ENCODE measurements at regions not wholly inside any gene's neighbourhood (a gene's known extent, or its start where the extent isn't known, plus 50 kb on each side); places are given as distances from the start of the nearest gene placed in this dataset.
A peak's percentile ranks its signal among the peaks of the same experiment; 100 is the strongest.
"Not testable (repeated sequence)": the region's sequence is repeated elsewhere in the genome, so short reads cannot be mapped to it uniquely, and the experiment has no call there.

DNA sequence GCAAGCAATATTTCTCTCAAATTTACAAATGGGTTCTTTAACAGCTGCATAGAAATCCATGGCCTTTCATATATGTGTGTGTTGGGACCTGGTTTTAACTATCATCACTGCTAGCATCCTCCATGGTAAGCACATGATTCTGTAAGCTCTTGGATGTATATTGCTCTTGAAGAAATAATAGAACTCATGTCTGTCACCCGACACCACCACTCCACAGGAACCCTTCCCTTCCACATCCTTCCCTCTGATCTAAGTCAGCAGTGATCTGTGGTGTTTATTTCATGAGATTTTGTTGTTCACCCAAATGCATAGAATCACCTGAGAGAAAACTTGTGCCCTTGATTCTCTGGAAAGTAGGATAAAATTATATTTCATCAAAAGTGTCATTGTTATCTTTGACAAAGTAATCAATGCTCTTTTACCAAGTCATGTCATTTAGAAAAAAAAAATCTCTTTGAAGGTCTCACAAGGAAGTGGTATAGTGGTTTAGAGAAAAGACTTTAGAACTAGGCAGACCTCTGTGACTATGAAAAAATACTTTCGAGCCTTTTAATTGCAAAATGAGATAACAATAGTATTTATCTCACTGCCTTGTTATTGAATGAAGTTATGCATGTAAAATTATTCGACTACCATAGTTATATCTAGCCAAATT is 649.8 kb upstream of the SLC35B3 start:
- in situ Hi-C loops (cut with HindIII; ENCODE audit: low pct_unique_long_range_greater_than_20kb, low sequenced_read_pairs), result no loop called here
- DNase-seq (ENCODE audit: low read depth), result no peak

DNA sequence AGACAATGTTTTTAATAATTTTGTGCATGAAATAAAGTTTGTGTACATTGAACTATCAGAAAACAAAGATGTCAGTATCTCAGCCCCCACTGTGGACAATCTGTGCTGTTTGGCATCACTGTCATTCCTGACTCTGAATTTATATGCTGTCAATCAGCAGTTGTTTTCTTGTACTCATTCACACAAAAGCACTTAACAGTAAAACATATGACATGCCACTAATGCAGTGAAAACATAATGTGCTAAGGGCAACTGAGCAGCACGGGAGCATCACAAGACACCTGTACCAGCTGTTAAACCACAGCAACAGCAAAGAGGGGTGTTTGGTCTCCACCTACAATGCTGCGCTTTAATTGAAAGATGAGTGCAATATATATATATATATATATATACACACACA is 647.8 kb upstream of the SLC35B3 start:
- in situ Hi-C loops (cut with HindIII; ENCODE audit: low pct_unique_long_range_greater_than_20kb, low sequenced_read_pairs), result no loop called here
- DNase-seq (ENCODE audit: low read depth), result no peak

DNA sequence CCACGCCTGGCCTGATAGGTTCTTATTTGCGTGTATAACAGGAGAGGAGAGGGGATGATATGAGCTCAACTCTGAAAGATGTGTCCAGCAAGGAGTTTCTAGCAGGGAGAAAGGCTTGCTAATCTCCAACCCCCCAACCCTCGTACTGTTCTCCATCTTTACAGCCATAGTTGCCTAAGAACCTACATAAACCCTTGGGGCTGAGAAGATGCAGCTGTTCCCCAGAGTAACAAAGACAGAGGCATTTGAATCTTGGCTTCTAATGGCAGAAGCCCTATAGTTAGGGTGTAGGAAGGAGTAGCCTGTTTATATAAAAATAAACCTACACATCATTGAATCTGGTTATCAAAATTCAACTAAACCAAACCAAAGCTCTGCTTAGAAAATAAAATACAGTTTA is 631.4 kb upstream of the SLC35B3 start:
- in situ Hi-C loops (cut with HindIII; ENCODE audit: low pct_unique_long_range_greater_than_20kb, low sequenced_read_pairs), result no loop called here
- no peak for DNase-seq (ENCODE audit: low read depth)

DNA sequence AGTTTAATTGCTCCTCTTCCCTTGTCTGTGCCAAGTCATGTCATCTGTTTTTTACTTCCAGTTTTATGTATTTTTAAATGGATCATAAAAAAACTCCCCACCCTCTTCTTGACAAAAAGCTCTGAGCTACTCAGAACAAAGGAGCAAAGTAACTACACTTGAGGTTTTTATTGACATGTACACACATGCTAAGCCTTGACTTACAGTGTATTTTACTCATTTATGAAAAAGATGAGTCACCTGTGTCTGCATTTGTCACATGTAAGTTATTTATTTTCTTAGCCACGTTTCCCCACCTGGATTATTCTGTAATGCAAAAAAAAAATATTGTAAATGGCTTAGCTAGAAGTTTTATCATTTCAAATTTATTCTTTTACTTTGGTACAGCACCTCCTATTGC is 628.8 kb upstream of the SLC35B3 start:
- no peak for DNase-seq (ENCODE audit: low read depth)
- in situ Hi-C loops (cut with HindIII; ENCODE audit: low pct_unique_long_range_greater_than_20kb, low sequenced_read_pairs), result no loop called here

DNA sequence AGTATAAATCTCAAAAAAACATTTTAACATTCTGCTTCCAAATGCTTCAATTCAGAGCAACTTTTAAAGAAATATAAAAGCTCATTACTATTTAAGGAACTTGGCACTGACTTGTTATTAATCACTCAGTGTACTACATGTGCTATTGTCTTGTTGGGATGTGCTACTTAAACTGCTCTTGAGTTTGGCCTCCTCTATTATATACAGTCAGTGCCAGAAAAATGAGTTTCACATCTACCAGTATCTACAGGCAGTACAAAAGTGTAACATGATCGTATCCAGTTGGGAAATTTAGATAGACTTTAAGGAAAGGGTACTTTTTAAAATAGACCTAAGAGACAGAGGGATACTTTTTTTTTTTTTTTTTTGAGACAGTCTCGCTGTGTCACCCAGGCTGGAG is 627.3 kb upstream of the SLC35B3 start:
- in situ Hi-C loops (cut with HindIII; ENCODE audit: low pct_unique_long_range_greater_than_20kb, low sequenced_read_pairs), result no loop called here
- no peak for DNase-seq (ENCODE audit: low read depth)

DNA sequence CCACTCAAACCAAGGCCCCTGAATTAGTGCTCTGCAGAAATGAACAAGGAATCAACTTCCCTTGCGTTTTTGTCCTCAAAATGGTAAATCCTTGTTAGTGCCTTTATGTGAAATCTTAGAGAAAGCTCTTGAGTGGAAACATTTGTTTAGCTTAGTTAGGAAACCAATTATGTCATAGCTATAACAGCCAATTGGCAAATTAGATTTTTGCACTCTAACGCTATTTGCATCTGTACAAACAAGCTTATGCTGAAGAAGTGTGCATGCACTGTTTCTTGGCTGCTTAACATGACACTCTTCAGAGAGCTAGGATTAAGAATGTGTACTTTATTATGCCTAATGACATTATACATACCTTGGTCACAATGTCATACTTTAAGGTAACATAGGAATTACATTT is 622.6 kb upstream of the SLC35B3 start:
- in situ Hi-C loops (cut with HindIII; ENCODE audit: low pct_unique_long_range_greater_than_20kb, low sequenced_read_pairs), result no loop called here
- no peak for DNase-seq (ENCODE audit: low read depth)

DNA sequence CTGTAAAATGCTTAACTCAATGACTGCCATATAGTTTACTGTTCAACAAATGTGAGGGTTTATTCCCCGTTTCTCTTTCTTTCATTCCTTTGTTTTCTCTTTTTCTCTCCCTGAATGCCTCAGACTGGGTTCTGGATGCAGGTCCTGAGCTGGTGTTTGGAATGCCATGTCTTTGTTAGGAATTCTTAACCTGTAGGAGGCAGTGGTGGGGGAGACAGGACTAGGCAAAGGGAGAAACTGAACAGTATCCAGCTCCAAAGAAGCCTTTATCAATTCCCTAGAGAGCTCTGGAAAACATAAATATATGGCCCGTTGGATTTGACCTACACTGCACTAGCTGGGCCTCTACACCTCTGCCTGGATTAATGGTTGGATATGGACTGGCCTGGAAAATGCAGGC is 621.2 kb upstream of the SLC35B3 start:
- no peak for DNase-seq (ENCODE audit: low read depth)
- in situ Hi-C loops (cut with HindIII; ENCODE audit: low pct_unique_long_range_greater_than_20kb, low sequenced_read_pairs), result no loop called here

DNA sequence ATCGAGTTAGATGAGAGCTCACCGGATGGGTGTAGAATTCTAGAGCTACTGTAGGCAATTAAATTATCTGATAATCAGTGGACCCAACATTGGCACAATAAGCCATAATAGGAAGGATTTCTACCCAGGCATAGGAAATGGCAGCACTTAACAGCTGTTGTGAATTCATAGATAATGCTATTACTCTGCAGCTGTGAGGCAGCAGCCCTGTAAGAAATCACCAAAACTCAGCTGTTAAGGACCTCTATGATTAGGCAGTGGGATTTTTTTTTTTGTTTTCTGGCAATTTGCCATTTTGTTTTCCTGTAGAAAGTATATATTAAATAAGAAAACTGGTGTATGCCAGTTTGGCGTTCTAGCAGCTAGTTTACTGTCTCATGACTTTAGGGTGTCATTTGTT is 609.1 kb upstream of the SLC35B3 start:
- no peak for DNase-seq (ENCODE audit: low read depth)
- in situ Hi-C loops (cut with HindIII; ENCODE audit: low pct_unique_long_range_greater_than_20kb, low sequenced_read_pairs), result no loop called here

DNA sequence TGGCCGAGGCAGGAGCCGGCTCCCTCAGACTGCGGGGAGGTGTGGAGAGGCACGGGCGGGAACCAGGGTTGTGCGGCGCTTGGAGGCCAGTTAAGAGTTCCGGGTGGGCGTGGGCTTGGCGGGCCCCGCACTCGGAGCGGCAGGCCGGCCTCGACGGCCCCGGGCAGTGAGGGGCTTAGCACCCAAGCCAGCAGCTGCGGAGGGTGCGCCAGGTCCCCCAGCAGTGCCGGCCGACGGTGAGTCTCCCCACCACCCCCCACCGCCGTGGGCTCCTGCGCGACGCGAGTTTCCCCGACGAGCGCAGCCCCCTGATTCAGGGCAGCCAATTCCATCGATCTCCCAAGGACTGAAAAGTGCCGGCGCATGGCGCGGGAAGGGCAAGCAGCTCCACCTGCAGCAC is 605.4 kb upstream of the SLC35B3 start:
- no peak for DNase-seq (ENCODE audit: low read depth)

DNA sequence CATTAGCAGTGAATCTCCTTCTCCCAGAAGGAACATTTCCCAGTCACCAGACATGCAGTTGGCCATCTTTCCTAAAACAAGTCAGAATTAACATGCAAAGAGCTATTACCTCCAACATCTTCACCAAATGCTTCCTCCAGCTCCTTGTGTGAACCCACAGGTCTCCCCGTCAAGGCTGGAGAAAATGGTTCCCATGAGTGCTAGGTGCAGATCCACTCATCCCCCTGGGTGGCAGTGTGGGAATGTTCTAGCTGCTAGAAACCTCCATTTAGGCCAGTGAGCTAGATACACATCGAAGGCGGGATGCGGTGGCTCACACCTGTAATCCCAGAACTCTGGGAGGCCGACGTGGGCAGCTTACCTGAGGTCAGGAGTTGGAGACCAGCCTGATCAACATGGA is 603.9 kb upstream of the SLC35B3 start:
- in situ Hi-C loops (cut with HindIII; ENCODE audit: low pct_unique_long_range_greater_than_20kb, low sequenced_read_pairs), result no loop called here
- DNase-seq (ENCODE audit: low read depth), result no peak

More for the DNA sequence above, 605.4 kb upstream of the SLC35B3 start:
- in situ Hi-C loops (cut with HindIII; ENCODE audit: low pct_unique_long_range_greater_than_20kb, low sequenced_read_pairs), result no loop called here

DNA sequence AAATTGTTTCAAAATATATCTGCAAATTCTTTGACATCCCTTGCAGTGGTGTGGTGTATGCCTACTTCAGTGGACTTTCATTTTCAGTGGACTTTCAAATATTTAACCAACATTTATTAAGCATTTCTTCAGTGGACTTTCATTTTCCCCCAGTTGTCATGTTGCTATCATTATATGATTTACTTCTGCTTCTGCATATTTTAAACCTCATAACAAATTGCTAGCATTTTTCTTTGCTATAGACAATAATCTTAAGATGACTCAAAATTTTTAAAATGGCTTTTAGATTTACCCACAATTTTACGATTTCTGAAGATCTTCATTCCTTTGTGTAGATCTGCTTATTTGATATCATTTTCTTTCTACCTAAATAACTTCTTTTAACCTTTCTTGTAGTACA is 592.7 kb upstream of the SLC35B3 start:
- no peak for DNase-seq (ENCODE audit: low read depth)
- in situ Hi-C loops (cut with HindIII; ENCODE audit: low pct_unique_long_range_greater_than_20kb, low sequenced_read_pairs), result no loop called here

DNA sequence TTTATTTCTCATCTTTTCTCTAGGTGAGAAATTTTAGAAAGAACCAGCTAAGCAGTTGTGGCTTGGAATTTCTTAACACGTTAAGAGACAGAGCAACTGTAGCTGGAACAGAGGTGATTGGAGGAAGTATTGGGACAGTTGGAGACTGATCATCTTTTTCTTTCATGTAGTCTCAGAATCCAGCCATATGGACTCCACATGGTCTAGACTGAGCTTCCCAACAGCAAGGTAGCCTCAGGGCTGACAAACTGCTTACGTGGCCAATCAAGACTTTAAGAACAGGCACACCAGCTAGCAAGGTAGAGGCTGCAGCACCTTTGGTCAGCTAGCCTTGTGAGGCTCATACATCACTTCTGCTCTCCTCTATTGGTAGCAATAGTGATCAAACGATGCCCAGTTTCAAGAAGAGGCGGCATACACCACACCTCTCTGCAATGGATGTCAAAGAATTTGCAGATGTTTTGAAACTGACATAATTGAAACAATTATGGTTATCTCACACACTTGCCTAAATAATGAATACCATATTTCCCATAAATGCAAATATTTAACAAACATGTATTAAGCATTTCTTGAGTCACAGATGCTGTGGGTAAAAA is 590.5 kb upstream of the SLC35B3 start:
- DNase-seq (ENCODE audit: low read depth), result no peak
- in situ Hi-C loops (cut with HindIII; ENCODE audit: low pct_unique_long_range_greater_than_20kb, low sequenced_read_pairs), result no loop called here

DNA sequence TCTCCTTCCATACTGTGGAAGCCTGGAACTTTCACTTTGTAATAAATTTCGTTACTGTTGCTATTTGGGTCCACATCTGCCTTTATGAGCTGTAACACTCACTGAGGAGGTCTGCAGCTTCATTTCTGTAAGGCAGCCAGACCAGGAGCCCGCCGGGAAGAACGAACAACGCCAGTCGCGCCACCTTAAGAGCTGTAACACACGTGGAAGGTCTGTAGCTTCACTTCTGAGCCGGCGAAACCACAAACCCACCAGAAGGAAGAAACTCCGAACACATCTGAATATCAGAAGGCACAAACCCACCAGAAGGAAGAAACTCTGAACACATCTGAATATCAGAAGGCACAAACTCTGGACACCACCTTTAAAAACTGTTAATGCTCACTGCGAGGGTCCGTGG is 589.9 kb upstream of the SLC35B3 start:
- DNase-seq (ENCODE audit: low read depth), result no peak
- in situ Hi-C loops (cut with HindIII; ENCODE audit: low pct_unique_long_range_greater_than_20kb, low sequenced_read_pairs), result no loop called here

DNA sequence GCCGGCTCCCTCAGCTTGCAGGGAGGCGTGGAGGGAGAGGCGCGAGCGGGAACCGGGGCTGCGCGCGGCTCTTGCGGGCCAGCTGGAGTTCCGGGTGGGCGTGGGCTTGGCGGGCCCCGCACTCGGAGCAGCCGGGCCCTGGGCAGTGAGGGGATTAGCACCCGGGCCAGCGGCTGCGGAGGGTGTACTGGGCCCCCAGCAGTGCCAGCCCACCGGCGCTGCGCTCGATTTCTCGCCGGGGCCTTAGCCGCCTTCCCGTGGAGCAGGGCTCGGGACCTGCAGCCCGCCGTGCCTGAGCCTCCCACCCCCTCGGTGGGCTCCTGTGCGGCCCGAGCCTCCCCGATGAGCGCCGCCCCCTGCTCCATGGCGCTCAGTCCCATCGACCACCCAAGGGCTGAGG is 588.9 kb upstream of the SLC35B3 start:
- DNase-seq (ENCODE audit: low read depth); in situ Hi-C loops (cut with HindIII; ENCODE audit: low pct_unique_long_range_greater_than_20kb, low sequenced_read_pairs): not testable (repeated sequence)

DNA sequence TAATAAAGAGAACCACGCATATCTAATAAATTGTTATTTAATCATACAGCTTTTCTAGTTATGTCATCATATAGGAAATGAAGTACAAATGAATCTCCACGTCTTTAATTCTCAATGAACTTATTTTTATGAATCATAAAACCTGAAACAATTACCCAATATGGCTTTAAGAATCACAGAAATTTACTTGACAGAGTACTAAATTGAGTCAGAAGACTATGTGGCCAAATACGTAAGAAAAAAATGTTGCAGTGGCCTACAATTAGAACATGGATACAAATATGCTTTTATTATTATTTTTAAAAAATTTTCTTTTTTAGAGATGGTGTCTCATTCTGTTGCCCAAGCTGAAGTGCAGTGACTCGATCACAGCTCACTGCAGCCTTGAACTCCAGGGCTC is 584.7 kb upstream of the SLC35B3 start:
- in situ Hi-C loops (cut with HindIII; ENCODE audit: low pct_unique_long_range_greater_than_20kb, low sequenced_read_pairs), result no loop called here
- DNase-seq (ENCODE audit: low read depth), result no peak

DNA sequence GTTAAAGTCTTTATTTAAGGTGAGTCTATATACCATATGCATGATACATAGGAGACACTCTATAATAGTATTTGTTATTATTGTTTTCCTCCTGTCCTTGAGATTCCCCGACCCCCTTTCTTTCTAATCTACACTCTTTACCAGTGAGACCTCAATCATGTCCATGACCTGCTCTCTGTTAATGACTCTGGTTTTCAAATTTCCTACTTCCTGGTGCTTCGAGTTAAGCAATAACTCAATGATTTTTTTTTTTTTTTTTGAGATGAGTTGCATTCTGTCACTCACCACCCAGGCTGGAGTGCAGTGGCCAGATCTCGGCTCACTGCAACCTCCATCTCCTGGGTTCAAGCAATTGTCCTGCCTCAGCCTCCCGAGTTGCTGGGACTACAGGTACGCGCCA is 574.6 kb upstream of the SLC35B3 start:
- in situ Hi-C loops (cut with HindIII; ENCODE audit: low pct_unique_long_range_greater_than_20kb, low sequenced_read_pairs), result no loop called here
- peak; percentile 13 for DNase-seq (ENCODE audit: low read depth)

DNA sequence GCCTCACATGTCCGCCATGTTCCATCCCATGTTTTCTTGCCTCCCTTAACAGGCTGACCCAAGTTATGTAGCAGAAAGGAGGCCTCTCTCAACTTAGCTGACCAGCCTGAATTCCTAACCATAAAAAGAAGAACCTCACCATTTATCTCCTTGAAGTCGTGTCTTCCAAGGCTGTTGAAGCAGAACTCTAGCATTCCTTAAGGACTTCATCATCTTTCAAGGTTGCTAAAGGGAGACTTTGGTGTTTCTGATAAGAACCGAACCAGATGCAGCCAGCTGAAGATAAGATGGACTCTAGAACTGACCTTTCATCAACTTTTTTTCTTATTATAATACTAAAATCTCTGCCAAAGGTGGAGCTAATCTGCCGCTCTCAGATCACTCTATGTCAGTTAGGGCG is 571.7 kb upstream of the SLC35B3 start:
- DNase-seq (ENCODE audit: low read depth), result no peak
- in situ Hi-C loops (cut with HindIII; ENCODE audit: low pct_unique_long_range_greater_than_20kb, low sequenced_read_pairs), result no loop called here

DNA sequence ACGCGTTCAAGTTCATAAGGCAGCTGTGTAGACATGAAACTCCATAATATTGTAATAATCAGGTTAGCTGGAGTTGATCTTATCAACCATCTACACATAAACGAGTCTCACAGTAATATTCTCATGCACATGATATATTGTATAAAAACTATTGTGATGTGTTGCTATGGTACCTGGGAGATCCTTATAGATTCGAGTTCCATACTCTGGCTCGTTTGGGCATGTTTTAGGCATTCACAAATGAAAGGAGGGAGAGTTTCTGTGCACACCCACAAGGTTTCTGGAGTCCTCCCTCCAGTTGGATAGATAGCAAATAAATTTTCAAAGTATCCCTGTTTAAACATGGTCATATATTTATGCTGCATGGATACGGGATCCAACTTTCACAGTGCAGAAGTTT is 567.5 kb upstream of the SLC35B3 start:
- in situ Hi-C loops (cut with HindIII; ENCODE audit: low pct_unique_long_range_greater_than_20kb, low sequenced_read_pairs), result no loop called here
- no peak for DNase-seq (ENCODE audit: low read depth)

DNA sequence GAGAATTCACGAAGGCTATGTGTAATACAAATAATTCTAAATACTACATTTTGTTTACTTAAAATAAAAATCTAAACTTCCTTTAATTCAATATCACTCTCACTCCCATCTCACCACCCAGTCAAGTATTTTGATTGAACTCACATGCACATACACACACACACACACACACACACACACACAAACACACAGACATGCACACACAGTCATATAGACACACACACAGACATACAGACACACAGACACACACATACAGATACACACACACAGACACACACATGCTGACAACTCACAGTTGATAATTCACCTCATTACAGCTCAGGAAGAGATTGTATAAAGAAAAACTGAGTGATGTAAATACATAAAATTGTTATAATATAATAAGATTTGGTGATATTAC is 559.8 kb upstream of the SLC35B3 start:
- in situ Hi-C loops (cut with HindIII; ENCODE audit: low pct_unique_long_range_greater_than_20kb, low sequenced_read_pairs), result no loop called here
- no peak for DNase-seq (ENCODE audit: low read depth)

DNA sequence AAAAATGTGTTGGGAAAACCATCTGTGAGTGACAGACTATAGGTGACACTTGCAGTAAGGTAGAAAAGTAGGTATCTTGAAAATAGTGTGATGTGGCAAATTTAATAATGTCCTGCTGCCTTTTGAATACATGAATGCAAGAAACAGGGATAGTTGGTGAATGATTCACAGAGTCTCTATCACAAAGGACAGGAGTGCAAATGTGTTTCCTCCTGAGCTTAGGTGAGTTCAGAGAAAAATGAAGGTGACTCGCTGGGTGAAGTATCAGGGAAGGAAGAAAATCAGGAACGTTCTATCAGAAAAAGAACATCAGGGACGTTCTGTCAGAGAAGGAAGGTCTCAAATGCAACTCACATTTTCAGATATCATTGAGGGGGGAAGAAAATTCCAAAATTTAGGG is 557.8 kb upstream of the SLC35B3 start:
- DNase-seq (ENCODE audit: low read depth), result no peak
- in situ Hi-C loops (cut with HindIII; ENCODE audit: low pct_unique_long_range_greater_than_20kb, low sequenced_read_pairs), result no loop called here
